Ovary (tissue), 7 donors: ENCODE measurements at regions not wholly inside any gene's neighbourhood (a gene's known extent, or its start where the extent isn't known, plus 50 kb on each side); places are given as distances from the start of the nearest gene placed in this dataset.

Experiments
- DNase-seq, 5 donors: peaks; one replicate each; pipeline ENCODE4 v3.0.0-alpha.2; 2019 to 2020
- H3K27ac ChIP-seq, 2 donors: fragments of 200-600 bp; one replicate each; pipeline versions ENCODE4 v1.5.1 to v1.8.0; 2019 to 2022
- H3K27me3 ChIP-seq: fragments of 200-600 bp; one replicate; pipeline ENCODE4 v1.8.0; 2022
- H3K36me3 ChIP-seq: fragments of 200-600 bp; sonication (generic); one replicate; pipeline ENCODE4 v1.5.1; 2019
- H3K4me1 ChIP-seq: one replicate; pipeline ENCODE4 v1.8.1; 2013; ENCODE audit warnings: mild to moderate bottlenecking, moderate library complexity; ENCODE audit not compliant: insufficient read depth
- H3K4me3 ChIP-seq: fragments of 200-600 bp; sonication (generic); one replicate; pipeline ENCODE4 v1.5.1; 2017
- H3K9me3 ChIP-seq, 2 donors: fragments of 200-600 bp in 1 of 2; sonication (generic) in 1 of 2; one replicate each; pipeline versions ENCODE4 v1.5.1 to v1.8.1; 2013 to 2019; ENCODE audit warnings: mild to moderate bottlenecking in 1 of 2, moderate library complexity in 1 of 2
- CTCF ChIP-seq, 3 donors: fragments of 450-650 bp in 2 of 3; fragments of 200-600 bp in 1 of 3; IDR thresholded peaks; one replicate each; pipeline versions ENCODE4 v1.5.1 to v1.8.0; 2016 to 2022; ENCODE audit warnings: antibody characterized with exemption in 3 of 3, mild to moderate bottlenecking in 1 of 3
- EP300 ChIP-seq: sonication (generic); formaldehyde crosslinking; IDR thresholded peaks from one replicate; pipeline ENCODE4 v1.6.1; 2017; ENCODE audit warnings: antibody characterized with exemption
- POLR2A ChIP-seq: fragments of 450-650 bp; IDR thresholded peaks from one replicate; pipeline ENCODE4 v1.6.1; 2017; ENCODE audit warnings: antibody characterized with exemption, mild to moderate bottlenecking, moderate library complexity
- WGBS, 3 donors: extraction: QIAGEN DNeasy Blood & Tissue Kit in 1 of 3; methylation state at CpG; one replicate each; pipeline versions ENCODE4 v1.1.5 to v1.1.7; 2013 to 2017; 5-methylcytosine and 5-hydroxymethylcytosine counted together
- intact Hi-C, 4 donors: fragments of 100-400 bp; cut with DNase I; formaldehyde crosslinking; loops; one replicate each; pipeline versions ENCODE4 v1.11.0 to v1.15.1; 2022 to 2023
- donor health status: DM: no; HTN: no; CAD: no; lungs with moderate emphysema.
- donor health status: DM: no; HTN: no; CAD: no.
- donor health status: Bipolar disorder and iron deficiency.
- donor health status: DM: no; HTN: no; CAD: no.
- donor health status: DM: yes; HTN: yes; CAD: no.

DNA sequence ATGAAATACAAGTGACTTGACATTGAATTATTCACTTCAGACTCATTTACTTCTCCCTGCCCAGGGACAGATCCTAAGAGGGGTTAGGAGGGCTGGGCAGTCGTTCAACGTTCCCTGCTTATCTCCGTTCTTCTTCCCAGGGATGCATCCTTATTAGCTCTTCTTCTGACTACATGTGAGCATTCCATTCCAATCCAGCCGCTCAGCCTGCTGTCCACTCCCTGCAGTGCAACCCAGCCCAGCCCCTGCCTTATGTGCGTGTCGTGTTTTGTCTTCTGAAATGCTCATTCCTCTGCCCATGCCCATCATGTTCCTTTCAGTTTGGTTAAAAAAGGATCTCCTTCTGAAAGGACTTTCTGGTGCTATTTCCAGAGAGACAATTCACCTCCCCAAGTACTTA, 64.7 kb upstream of the PALM2AKAP2 start:
- H3K36me3 ChIP-seq, result no peaks in the 10 kb centered on the region
- no peak overlapping the region for H3K27ac ChIP-seq
- 8 to 20% (median 14%) methylated on average over 6 of the region's 6 CpGs for WGBS, 3 donors
- intact Hi-C loops, result no loop called here
- H3K9me3 ChIP-seq, result no peaks in the 10 kb centered on the region
- H3K4me1 ChIP-seq, result no peaks in the 10 kb centered on the region
- DNase-seq, result no peak
- H3K4me3 ChIP-seq, result no peak overlapping the region
- TF ChIP-seq EP300 (no peak), CTCF (IDR thresholded peaks at IDR 0.05) (no peak), POLR2A (no peak)
- no peaks in the 10 kb centered on the region for H3K27me3 ChIP-seq

- Histone ChIP-seq H3K27ac (no peak overlapping the region), H3K36me3 (no peaks in the 10 kb centered on the region), H3K9me3 (no peaks in the 10 kb centered on the region), H3K27me3 (no peaks in the 10 kb centered on the region), H3K4me3 (no peak overlapping the region), H3K4me1 (no peaks in the 10 kb centered on the region)
- TF ChIP-seq EP300, result no peak
- no peak for TF ChIP-seq CTCF (IDR thresholded peaks at IDR 0.05)
- no peak for TF ChIP-seq POLR2A
- DNase-seq, result no peak
- WGBS, 3 donors, result 90 to 95% (median 91%) methylated on average over 1 of the region's 1 CpG
- intact Hi-C loops, result no loop called here
Observed at GRCh38 chr9:109716631-109717030, 63.4 kb upstream of the PALM2AKAP2 start.

GRCh38 chr9:109717342-109717741, 62.7 kb upstream of the PALM2AKAP2 start:
- H3K27me3 ChIP-seq, result no peaks in the 10 kb centered on the region
- no peak overlapping the region for H3K27ac ChIP-seq
- intact Hi-C loops, result no loop called here
- no peaks in the 10 kb centered on the region for H3K4me1 ChIP-seq
- H3K4me3 ChIP-seq, result no peak overlapping the region
- no peak for TF ChIP-seq EP300
- no peak for TF ChIP-seq POLR2A
- no peak for TF ChIP-seq CTCF (IDR thresholded peaks at IDR 0.05)
- WGBS, 3 donors, result 57 to 72% (median 61%) methylated on average over 2 of the region's 2 CpGs
- H3K9me3 ChIP-seq, result no peaks in the 10 kb centered on the region
- DNase-seq, result no peak
- no peaks in the 10 kb centered on the region for H3K36me3 ChIP-seq

DNA sequence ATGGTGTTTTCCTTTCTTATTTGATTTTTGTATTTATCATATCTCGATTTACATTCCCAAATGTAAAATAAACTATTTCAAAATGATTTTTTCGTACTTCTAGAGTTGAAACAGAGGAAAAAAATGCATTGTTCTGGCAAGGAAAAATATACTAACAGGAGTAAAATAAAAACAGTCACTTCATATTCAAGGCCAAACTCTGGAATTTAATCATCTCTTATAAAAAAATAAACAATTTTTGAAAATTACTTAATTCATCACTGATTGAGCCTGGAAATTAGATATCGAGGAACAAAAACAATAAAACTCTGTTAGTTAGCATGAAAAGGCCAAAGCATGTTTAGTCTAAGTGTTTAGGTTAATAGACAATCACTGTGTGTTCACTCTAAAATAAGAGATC, 61.1 kb upstream of the PALM2AKAP2 start:
- Histone ChIP-seq H3K27me3 (no peaks in the 10 kb centered on the region), H3K27ac (no peak overlapping the region), H3K4me3 (no peak overlapping the region), H3K36me3 (no peaks in the 10 kb centered on the region), H3K9me3 (no peaks in the 10 kb centered on the region), H3K4me1 (no peaks in the 10 kb centered on the region)
- intact Hi-C loops, result no loop called here
- WGBS, 3 donors, result 8 to 27% (median 15%) methylated on average over 3 of the region's 3 CpGs
- DNase-seq, result no peak
- TF ChIP-seq EP300 (no peak), CTCF (IDR thresholded peaks at IDR 0.05) (no peak)

- no peak overlapping the region for H3K4me3 ChIP-seq
- H3K27me3 ChIP-seq, result no peaks in the 10 kb centered on the region
- TF ChIP-seq CTCF (IDR thresholded peaks at IDR 0.05) (no peak), POLR2A (no peak), EP300 (no peak)
- no peaks in the 10 kb centered on the region for H3K9me3 ChIP-seq
- H3K36me3 ChIP-seq, result no peaks in the 10 kb centered on the region
- intact Hi-C loops, result no loop called here
- 49 to 56% (median 53%) methylated on average over 2 of the region's 2 CpGs for WGBS, 3 donors
- no peak for DNase-seq
- no peak overlapping the region for H3K27ac ChIP-seq
- H3K4me1 ChIP-seq, result no peaks in the 10 kb centered on the region
Observed at GRCh38 chr9:109721001-109721400, 59.0 kb upstream of the PALM2AKAP2 start.
